ENCODE measurements at regions not wholly inside any gene's neighbourhood (a gene's known extent, or its start where the extent isn't known, plus 50 kb on each side); places are given as distances from the start of the nearest gene placed in this dataset.

GRCh38 chr5:68793074-68793473 is 300.7 kb upstream of the SLC30A5 start:
- no peak overlapping the region for H3K4me2 ChIP-seq (ENCODE audit: low read length)
- H4K20me1 ChIP-seq (ENCODE audit: control insufficient read depth, insufficient read depth, low read depth, low read length) = no peaks in the 10 kb centered on the region
- H3K79me2 ChIP-seq (ENCODE audit: control insufficient read depth, low read length) = no peaks in the 10 kb centered on the region
- H3F3A ChIP-seq (ENCODE audit: control insufficient read depth, insufficient read depth) = no peaks in the 10 kb centered on the region
- TF ChIP-seq, protein P1, sequence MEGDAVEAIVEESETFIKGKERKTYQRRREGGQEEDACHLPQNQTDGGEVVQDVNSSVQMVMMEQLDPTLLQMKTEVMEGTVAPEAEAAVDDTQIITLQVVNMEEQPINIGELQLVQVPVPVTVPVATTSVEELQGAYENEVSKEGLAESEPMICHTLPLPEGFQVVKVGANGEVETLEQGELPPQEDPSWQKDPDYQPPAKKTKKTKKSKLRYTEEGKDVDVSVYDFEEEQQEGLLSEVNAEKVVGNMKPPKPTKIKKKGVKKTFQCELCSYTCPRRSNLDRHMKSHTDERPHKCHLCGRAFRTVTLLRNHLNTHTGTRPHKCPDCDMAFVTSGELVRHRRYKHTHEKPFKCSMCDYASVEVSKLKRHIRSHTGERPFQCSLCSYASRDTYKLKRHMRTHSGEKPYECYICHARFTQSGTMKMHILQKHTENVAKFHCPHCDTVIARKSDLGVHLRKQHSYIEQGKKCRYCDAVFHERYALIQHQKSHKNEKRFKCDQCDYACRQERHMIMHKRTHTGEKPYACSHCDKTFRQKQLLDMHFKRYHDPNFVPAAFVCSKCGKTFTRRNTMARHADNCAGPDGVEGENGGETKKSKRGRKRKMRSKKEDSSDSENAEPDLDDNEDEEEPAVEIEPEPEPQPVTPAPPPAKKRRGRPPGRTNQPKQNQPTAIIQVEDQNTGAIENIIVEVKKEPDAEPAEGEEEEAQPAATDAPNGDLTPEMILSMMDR (IDR thresholded peaks at IDR 0.05; ENCODE audit: low read depth, low read length, poor library complexity, severe bottlenecking) = no peak
- TF ChIP-seq EZH2phosphoT487 (IDR thresholded peaks at IDR 0.05; ENCODE audit: borderline replicate concordance, low read length) = no peak
- no peaks in the 10 kb centered on the region for H3K27me3 ChIP-seq (ENCODE audit: control insufficient read depth, low read length)
- no peaks in the 10 kb centered on the region for H3K9me3 ChIP-seq (ENCODE audit: control insufficient read depth, insufficient read depth, low read length)
- no peak overlapping the region for H3K4me3 ChIP-seq (ENCODE audit: low read length)
- peaks cover 5% of the 10 kb centered on the region; the same call in 1 of the 2 replicates for H3K4me1 ChIP-seq (ENCODE audit: control insufficient read depth, low read length)
- H3K36me3 ChIP-seq (ENCODE audit: control insufficient read depth, low read length) = no peaks in the 10 kb centered on the region
- no peaks in the 10 kb centered on the region for H3K9me2 ChIP-seq (replicated peaks; ENCODE audit: control insufficient read depth, low read length)
- no peak overlapping the region for H3K27ac ChIP-seq (ENCODE audit: low read depth, low read length)

- H3K4me1 ChIP-seq (ENCODE audit: control insufficient read depth, low read length) = peaks cover 5% of the 10 kb centered on the region; the same call in 1 of the 2 replicates
- no peaks in the 10 kb centered on the region for H3F3A ChIP-seq (ENCODE audit: control insufficient read depth, insufficient read depth)
- no peak overlapping the region for H3K27ac ChIP-seq (ENCODE audit: low read depth, low read length)
- TF ChIP-seq EZH2phosphoT487 (IDR thresholded peaks at IDR 0.05; ENCODE audit: borderline replicate concordance, low read length) = no peak
- TF ChIP-seq, protein P1 (IDR thresholded peaks at IDR 0.05; ENCODE audit: low read depth, low read length, poor library complexity, severe bottlenecking) = no peak
- no peaks in the 10 kb centered on the region for H3K9me2 ChIP-seq (replicated peaks; ENCODE audit: control insufficient read depth, low read length)
- no peaks in the 10 kb centered on the region for H3K79me2 ChIP-seq (ENCODE audit: control insufficient read depth, low read length)
- no peak overlapping the region for H3K4me3 ChIP-seq (ENCODE audit: low read length)
- no peaks in the 10 kb centered on the region for H4K20me1 ChIP-seq (ENCODE audit: control insufficient read depth, insufficient read depth, low read depth, low read length)
- no peaks in the 10 kb centered on the region for H3K27me3 ChIP-seq (ENCODE audit: control insufficient read depth, low read length)
- H3K9me3 ChIP-seq (ENCODE audit: control insufficient read depth, insufficient read depth, low read length) = no peaks in the 10 kb centered on the region
- H3K36me3 ChIP-seq (ENCODE audit: control insufficient read depth, low read length) = no peaks in the 10 kb centered on the region
- no peak overlapping the region for H3K4me2 ChIP-seq (ENCODE audit: low read length)
These were observed 299.8 kb upstream of the SLC30A5 start for GRCh38 chr5:68793993-68794392.

DNA sequence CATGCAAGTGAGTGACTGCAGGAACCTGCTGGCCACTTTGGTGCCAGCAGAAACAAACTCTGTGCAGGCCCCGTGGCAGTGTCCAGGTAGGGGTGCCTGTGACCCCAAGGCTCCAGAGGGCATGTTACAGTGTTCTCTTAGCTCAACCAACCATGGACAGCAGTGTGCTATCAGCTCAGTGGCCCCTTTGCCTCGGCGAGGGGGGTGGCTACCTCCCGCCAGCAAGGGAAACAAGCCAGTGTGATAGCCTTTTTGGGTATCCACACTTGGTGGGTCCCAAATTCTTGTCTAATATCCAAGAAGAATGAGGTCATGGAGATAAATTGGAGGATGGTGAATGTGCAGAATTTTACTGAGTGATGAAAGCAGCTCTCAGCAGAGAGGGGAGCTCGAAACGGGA is 298.6 kb upstream of the SLC30A5 start:
- Histone ChIP-seq H3F3A (ENCODE audit: control insufficient read depth, insufficient read depth) (no peaks in the 10 kb centered on the region), H3K79me2 (ENCODE audit: control insufficient read depth, low read length) (no peaks in the 10 kb centered on the region), H3K4me2 (ENCODE audit: low read length) (no peak overlapping the region), H3K4me1 (ENCODE audit: control insufficient read depth, low read length) (peaks cover 5% of the 10 kb centered on the region; the same call in 1 of the 2 replicates), H3K4me3 (ENCODE audit: low read length) (no peak overlapping the region), H3K27ac (ENCODE audit: low read depth, low read length) (no peak overlapping the region), H4K20me1 (ENCODE audit: control insufficient read depth, insufficient read depth, low read depth, low read length) (no peaks in the 10 kb centered on the region), H3K36me3 (ENCODE audit: control insufficient read depth, low read length) (no peaks in the 10 kb centered on the region), H3K9me2 (replicated peaks; ENCODE audit: control insufficient read depth, low read length) (no peaks in the 10 kb centered on the region), H3K9me3 (ENCODE audit: control insufficient read depth, insufficient read depth, low read length) (no peaks in the 10 kb centered on the region), H3K27me3 (ENCODE audit: control insufficient read depth, low read length) (no peaks in the 10 kb centered on the region)
- TF ChIP-seq EZH2phosphoT487 (IDR thresholded peaks at IDR 0.05; ENCODE audit: borderline replicate concordance, low read length) = no peak
- TF ChIP-seq, protein P1 (IDR thresholded peaks at IDR 0.05; ENCODE audit: low read depth, low read length, poor library complexity, severe bottlenecking) = no peak

Data from DOHH2 (cell line).